ENCODE measurements at regions not wholly inside any gene's neighbourhood (a gene's known extent, or its start where the extent isn't known, plus 50 kb on each side); places are given as distances from the start of the nearest gene placed in this dataset.
"Not testable (repeated sequence)": the region's sequence is repeated elsewhere in the genome, so short reads cannot be mapped to it uniquely, and the experiment has no call there.

DNA sequence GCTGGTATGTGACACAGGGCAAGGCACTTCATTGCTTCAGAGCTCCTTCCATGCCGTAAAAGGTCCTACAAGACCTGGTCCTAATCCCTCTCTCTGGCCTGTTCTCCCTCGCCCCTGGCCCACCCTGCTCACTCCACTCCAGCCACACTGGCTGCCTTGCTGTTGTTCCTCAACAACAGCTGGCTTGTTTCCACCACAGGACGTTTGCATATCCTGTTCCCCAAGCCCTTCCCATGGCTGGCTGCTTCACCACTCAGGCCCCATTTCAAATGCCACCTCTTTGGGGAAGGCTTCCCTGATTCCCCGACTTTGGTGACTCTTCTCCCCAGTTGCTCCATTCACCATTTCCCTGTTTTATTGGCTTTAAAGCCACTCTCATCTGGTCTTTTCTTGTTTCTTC is 129.1 kb upstream of the ALDH3B2 start:
- not testable (repeated sequence) for DNase-seq

DNA sequence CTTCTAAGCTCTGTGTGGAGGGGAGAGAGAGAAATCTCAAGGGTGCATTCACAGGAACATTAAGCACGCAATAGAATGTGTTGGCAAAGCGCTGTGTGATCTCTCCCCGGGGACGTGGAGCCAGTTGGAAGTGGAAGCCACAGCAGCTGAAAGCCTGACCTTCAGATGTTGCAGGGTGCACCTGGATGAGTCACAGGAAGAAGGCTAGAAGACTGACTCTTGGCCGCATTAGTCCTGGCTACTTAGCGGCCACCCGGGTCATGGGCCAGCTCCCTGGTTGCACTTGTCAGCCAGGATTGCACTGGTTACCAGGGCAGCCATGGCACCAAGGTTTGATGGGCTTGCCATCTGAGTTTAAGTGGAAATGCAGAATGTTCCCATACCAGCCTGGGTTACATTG is 128.6 kb upstream of the ALDH3B2 start:
- not testable (repeated sequence) for DNase-seq

DNA sequence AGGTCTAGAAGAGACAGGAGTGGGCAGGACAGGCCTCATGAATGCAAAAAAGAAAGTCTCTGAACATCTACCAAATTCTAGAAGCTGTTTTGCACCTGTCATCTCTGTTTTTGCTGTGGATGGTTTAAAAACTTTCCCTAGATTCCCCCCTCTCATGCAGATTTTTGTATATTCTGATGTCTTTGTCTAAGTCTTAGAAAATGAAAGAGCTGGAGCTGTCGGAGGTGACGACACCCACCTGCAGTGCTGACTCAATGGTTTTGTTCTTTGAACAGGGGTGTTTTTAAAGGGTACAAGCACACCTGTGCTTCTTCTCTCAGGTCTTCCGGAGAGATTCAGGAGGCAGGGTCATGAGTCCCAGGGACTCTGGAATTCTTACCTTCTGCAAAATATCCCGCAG is 128.2 kb upstream of the ALDH3B2 start:
- not testable (repeated sequence) for DNase-seq

DNA sequence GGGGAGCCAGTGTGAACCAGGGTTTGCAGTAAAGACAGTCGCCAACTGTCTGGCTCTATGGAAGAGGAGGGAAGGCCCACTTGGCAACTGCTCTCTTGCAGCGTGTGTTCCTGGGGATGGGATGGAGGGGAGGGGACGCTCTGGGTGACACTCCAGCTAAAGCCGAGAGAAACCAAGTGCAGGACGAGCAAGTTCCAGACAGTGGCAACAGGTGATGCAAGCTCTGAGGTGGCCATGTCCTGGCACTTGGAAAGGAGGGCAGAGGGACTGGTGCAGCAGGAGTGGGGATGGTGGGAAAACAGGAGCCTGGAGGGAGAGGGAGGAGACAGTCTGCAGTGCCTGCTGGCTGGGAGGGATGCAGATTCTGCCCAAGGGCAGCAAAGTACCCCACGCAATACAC is 127.0 kb upstream of the ALDH3B2 start:
- DNase-seq, result not testable (repeated sequence)

DNA sequence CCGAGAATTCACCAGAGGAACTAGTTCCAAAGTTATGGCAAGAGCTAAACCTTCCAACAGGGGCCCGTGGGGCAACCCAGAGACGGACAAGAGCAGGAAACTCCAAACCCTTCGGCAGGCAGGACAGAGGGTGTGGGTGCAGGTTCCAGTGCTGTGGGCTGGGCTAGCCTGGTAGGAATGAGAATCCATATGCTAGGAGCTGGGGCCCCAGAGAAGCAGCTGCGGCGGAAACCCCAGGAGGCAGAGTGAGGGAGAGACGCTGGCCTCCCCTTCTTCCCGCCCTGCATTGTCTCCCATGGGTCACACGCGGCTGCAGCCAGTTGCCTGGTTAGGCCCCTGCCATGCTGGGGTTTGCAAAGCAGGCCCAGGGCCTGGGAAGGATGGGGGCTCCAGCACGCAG is 126.2 kb upstream of the ALDH3B2 start:
- not testable (repeated sequence) for DNase-seq

DNA sequence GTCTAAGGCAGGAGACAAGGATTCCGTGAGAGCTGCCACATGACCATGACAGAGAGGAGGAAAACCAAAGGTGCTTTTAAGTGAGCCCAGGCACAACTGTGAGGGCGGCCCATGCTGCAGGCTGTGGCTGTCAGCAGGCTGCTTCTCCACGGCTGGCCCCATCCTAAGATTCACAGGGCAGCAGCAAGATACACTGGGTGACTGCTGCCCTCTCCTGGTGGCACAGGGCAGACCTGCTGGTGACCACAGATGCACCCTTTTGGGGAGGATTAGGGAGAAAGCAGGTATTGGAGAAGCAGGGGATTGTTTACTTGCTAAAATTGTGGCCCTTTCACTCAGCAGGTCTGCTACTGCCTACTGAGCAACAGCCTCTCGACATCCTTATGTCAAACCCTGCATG is 125.4 kb upstream of the ALDH3B2 start:
- peak; percentile 19 for DNase-seq

DNA sequence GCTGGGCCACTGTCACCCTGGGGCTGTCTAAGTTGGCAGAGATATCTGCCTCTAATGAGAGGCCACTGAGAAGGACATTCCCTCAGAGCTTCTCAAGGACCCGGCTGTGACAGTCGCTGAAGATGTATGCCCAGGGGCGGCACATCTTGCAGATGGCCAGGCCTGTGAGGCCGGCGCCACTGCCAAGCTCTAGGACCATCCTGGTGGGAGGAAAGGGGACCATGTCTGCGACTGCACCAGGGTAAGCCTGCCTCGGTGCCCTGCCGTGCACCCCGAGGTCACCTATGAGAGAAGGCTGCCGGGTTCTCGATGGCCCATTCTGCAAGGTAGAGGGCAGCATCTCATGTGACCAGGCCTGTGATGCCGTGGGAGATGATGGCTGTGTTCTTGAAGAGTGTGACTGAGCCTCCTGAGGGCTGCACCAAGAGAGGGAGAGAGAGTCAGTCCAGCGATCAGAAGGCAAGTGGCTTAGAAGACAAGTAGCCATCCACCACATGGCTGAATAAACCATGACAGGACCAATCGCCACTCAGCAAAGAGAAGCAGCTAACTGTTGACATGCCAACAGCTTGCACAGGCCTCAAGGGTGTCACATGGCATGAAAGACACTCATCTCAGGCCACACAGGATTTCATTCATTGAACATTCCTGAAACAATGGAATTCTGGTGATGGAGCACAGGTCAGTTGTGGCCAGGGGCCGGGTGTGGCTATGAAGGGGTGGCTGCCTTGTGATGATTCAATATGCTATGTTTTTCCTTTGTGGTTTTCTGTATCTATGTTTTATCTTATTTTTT is 123.5 kb upstream of the ALDH3B2 start:
- DNase-seq, result not testable (repeated sequence)

DNA sequence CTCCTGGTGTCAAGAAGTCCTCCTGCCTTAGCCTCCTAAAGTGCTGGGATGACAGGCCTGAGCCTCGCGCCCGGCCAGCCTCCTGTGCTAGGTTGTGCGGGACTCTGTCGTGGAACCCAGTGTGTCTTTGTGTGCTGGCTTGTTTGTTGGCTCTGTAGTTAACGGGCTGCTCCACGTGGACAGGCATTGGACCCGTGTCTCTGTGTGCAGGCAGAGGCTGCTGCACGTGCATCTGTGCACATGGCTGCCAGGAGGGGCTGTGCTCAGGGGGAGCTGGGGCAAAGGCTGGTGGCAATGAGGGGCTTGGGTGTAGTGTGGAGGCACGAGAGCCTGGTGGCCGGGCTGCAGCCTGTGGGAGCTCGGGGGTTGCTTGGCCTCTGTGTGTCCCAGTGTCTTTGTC is 121.3 kb upstream of the ALDH3B2 start:
- no peak for DNase-seq

DNA sequence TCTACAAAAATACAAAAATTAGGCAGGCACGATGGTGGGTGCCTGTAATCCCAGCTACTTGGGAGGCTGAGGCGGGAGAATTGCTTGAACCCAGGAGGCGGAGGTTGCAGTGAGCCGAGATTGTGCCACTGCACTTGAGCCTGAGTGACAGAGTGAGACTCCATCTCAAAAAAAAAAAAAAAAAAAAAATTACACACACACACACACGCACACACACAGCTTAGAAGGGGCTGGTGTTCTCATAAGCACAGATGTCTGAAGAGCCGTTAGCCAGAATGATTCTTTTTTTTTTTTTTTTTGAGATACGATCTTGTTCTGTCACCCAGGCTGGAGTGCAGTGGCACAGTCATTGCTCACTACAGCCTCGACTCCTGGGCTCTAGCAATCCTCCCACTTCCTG is 119.3 kb upstream of the ALDH3B2 start:
- not testable (repeated sequence) for DNase-seq

DNA sequence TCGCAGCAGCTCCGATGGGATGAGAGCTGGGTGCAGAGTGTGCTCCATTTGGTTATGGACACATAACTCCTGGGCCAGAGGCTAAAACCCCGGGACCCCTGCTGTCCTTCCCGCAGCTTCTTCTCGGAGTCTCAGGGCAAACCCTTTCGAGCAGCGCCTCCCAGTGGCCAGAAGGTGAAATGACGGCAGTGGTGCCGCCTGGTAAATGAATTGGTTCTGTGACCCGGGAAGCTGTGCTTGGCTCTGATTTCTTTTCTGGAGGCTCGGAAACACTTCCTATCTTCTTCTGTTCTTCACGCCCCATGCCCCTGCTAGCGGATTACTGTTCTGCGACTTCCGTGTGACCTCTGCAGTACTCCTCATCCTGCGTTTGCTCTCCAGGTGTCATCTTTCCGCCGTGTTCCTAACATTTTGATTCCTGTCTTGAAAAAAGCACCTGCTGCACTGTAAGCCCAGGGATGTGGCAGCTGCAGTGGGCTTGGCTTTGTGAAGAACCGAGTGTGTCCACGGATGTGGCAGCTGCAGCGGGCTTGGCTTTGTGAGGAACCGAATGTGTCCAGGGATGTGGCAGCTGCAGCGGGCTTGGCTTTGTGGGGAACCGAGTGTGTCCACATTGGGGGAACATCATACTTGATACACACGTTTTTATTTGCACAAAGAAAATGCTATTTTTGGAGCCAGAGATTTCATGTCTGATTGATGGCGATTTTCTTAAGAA is 118.0 kb upstream of the ALDH3B2 start:
- DNase-seq, result peak; percentile 53

DNA sequence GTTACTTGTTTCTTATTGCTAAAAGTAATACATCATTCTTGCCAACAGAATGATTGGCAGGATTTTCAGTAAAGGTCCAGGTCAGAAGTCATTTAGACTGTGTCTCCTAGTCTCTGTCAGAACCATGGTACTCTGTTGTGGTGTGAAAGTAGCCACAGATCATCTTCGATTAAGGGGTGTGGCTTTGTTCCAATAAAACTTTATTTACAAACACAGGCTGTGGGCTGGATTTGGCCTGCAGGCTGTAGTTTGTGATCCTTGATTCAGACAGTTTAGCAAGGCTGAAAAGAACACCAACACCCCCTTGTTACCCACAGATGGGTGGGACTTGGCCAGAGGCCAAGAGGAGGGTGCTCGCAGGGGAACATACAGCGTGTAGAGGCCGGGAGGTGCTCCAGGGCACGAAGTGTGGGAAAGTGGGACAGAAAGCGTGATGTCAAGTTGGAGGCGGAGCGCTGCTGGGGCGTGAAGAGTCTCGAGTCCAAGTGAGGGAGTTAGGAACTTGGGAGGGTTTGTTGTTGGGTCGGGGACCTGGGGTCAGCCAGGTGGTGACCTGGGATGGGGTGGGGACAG is 117.3 kb upstream of the ALDH3B2 start:
- DNase-seq, result not testable (repeated sequence)

DNA sequence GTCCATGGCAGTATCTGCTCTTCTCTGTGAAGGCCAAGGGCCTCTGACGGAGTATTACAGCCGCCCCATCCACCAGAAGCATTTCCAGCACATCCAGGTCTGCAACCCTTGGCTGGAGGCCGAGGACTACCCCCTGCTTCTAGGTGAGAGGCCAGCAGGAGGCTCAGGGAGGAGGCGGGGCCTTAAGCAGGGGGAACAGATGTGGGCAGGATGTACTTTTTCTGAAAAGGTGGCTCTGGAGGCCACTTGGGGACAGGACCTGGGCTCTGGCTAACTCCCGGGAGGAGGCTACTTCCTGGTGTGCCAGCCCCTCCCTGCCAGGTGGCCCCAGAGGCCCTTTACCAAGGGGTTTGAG is 113.9 kb upstream of the ALDH3B2 start:
- DNase-seq, result not testable (repeated sequence)

DNA sequence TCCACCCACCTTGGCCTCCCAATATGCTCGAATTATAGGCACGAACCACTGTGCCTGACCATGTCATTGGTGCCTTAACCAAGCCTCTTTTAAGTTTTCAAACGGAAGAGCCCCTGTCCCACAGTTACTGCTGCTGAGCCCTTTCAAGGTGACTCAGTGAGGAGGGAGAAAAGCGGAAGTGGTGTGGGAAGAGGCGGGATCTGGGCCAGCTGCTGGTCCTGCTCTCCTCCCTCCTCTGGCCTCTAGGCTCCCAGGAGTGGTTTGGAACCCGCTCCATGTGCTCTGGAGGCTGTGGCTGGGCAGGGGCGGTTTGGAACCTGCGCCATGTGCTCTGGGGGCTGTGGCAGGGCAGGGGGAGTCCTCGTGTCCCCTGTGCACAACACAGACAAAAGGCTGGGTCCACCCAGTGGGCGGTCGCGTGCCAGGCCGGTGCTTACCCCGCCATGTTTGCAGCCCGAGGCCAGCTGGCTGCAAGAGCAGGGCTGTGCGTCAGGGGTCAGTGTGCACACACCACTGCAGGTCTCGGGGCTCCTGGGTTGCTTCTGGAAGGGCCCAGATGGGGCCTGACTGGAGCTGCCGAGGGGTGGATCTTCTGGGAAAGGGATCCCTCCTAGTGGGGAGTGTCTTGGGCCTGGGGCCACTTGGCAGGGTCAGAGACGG is 113.4 kb upstream of the ALDH3B2 start:
- DNase-seq, result not testable (repeated sequence)

DNA sequence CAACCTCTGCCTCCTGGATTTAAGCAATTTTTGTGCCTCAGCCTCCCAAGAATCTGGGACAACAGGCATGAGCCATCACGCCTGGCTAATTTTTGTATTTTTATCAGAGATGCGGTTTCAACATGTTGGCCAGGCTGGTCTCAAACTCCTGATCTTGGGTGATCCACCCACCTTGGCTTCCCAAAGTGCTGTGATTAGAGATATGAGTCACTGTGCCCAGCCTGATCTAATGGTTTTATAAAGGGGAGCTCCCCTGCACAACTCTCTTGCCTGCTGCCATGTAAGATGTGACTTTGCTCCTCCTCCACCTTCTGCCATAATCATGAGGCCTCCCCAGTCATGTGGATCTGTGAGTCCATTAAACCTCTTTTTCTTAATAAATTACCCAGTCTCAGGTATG is 107.5 kb upstream of the ALDH3B2 start:
- not testable (repeated sequence) for DNase-seq

DNA sequence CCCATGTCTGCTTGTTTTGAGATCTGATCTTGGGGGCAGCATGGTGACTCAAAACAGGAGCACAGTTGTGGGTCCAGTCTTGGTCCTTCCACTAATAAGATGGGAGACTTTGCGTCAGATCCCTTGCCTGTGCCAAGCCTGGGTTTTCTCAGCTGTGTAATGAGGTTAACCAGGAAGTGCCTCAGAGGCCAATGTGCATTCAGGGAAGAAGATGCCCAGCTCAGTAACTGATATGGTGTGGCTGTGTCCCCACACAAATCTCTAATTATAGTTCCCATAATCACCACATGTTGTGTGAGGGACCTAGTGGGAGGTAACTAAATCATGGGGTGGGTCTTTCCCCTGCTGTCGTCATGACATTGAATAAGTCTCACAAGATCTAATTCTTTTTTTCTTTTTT is 107.1 kb upstream of the ALDH3B2 start:
- DNase-seq, result not testable (repeated sequence)

DNA sequence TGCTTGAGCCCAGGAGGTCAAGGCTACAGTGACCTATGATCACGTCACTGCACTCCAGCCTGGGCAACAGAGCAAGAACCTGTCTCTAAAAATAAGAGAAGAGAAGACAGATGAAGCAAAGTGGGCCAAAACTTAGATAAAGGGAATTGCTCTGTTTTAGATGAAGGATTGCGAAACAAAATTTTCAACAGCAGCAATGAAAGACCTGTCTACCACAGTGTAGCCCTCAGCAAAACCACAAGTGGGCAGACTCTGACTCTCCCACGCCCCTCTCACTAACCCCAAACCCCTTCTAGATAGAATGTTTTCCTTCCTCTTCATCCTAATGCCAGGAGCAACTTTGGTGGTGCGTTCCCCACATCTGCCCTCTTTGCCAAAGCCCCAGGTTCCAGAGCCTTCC is 105.6 kb upstream of the ALDH3B2 start:
- DNase-seq, result no peak

DNA sequence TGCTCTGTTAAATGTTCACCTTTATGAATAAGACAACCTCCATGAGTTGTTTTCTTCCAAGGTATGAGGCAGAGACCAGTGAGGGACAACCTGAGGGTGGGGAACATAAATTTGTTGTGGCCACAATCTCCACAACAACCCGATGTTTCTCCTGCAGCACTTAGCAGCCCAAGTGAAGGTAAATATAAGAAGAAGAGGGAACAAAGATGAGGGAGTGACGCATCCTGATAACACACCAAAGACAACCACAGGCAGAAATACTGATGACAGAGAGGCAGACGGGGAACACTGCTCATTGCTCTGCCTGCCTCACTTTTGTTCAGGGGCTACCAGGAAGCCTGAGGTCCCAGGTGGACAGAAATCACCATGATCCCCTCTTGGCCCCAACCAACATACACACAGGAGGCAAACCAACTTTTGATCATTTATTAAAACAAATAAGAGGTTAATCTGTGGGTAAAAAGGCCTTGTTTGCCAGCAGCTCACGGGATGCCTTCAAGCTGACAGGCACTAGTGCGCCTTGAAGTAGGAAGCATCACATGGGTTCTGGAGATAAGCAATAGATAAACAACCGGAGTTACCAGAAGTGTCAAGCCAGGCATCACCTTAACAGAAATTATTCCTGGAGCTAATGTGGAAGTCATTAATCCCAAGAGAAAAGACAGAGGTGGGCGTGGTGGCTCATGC is 104.9 kb upstream of the ALDH3B2 start:
- not testable (repeated sequence) for DNase-seq

DNA sequence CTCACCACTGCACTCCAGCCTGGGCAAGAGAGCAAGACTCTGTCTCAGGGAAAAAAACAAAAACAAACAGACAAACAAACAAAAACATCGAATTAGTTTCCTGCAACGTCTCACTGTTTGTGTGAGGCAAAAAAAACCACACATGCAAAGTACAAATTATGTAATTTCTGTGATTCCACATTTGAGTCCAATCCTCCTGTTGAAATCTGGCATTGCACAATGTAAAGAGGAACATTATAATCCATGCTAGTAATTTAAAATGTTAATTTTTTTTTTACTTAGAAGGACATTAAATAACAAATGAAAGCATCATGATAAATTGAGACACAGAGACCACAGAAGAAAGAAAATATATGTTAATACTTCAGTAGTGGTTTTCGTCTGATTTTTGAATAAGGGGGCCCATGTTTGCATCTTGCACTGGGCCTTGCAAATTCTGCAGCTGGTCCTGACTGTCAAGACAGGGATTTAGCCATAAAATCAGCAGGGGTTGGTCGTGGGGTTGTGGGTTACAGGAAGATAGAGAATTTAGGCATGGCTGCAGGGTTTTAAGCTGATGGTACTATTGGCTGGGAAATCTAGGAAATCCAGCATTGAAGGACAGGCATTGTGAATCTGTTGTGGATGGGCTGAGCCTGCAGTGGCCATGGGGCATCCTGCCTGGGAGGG is 102.6 kb upstream of the ALDH3B2 start:
- no peak for DNase-seq

DNA sequence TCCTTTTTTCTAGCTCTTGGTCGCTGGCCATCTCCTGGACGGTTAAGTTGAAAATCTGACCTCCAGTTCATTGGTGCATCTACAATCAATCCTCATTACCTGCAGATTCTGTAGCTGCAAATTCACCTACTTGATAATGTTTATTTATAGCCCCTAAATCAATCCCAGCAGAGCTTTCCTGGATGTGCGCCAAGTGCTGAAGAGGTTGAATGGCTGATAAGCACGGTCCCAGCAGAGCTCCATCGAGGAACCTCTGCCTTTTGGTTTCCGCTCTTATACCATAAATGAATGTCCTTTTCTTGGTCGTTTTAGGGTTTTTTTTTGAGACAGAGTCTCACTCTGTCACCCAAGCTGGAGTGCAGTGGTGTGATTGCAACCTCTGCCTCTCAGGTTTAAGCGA is 99.8 kb upstream of the ALDH3B2 start:
- DNase-seq, result not testable (repeated sequence)

DNA sequence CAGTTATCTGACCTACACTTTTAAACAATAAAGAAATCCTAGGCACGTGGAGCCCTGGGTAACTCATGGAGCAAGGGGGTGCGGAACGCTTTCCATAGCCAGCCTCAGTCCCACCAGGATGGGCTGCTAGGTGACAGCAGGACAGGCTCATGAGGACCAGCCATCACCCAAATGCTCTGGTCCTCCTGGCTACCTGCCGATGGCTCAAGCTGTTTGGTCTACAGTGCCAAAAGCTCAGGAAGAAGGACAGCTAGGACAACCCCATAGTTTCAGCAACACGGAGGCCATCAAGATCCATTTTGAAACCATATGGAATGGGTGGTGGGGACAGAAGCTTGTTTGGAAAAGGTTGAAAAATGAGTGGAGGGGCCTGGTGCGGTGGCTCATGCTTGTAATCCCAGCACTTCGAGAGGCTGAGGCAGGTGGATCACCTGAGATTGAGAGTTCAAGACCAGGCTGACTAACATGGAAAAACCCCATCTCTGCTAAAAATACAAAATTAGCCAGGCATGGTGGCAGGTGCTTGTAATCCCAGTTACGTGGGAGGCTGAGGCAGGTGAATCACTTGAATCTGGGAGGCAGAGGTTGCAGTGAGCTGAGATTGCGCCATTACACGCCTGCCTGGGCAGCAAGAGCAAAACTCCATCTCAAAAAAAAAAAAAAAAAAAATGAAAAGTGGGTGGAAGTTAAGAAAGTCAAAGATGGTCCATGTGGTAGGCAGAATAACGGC is 93.7 kb upstream of the ALDH3B2 start:
- DNase-seq, result not testable (repeated sequence)

DNA sequence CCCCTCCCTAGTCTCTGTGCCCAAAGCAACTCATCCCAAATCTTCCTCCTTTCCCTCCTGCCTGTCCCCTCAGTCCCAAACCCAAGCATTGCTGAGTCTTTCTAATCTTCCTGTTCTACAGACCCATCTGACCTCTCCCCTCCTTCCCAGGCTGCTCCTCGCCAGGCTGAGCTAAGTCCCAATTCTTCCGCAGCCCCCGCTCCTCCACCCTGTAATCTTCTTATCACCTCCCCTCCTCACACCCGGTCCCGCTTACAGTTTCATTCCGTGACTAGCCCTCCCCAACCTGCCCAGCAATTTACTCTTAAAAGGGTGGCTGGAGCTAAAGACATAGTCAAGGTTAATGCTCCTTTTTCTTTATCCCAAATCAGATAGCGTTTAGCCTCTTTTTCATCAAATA is 86.8 kb upstream of the ALDH3B2 start:
- DNase-seq, result not testable (repeated sequence)

DNA sequence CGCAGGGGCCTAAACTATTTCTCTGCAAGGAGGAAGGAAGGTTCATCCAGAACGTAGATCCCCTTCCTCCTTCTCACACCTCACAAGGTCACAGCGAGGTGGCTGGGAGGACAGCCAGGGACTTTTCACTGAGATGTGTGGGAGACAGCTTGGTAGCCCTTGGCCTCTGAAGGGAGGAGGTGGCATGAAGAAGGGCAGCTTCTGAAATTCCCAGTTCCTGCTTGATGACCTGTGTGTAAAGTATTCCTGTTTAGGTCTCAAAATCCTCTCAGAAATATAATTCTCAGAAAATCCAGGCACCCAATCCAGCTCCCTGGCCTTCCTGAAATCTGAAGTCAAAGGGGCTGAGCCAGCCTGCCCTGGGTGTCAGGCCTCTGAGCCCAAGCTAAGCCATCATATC is 84.9 kb upstream of the ALDH3B2 start:
- DNase-seq, result not testable (repeated sequence)
